NCI-H2029 (cell line): ENCODE measurements at regions not wholly inside any gene's neighbourhood (a gene's known extent, or its start where the extent isn't known, plus 50 kb on each side); places are given as distances from the start of the nearest gene placed in this dataset.

ENCODE experiments used
- DNase-seq: peaks from one replicate; lab custom pipeline; 2025; lab: John Stamatoyannopoulos, UW

GRCh38 chr12:13764748-13765147 lies 216.7 kb downstream of the GRIN2B start:
- no peak for DNase-seq

GRCh38 chr12:13749389-13749788 lies 232.0 kb downstream of the GRIN2B start:
- DNase-seq = no peak

GRCh38 chr12:13745111-13745860 lies 236.1 kb downstream of the GRIN2B start:
- no peak for DNase-seq

GRCh38 chr12:13744561-13744960 lies 236.8 kb downstream of the GRIN2B start:
- no peak for DNase-seq

GRCh38 chr12:13740149-13740545 lies 241.3 kb downstream of the GRIN2B start:
- DNase-seq = no peak

- DNase-seq = no peak
Observed at GRCh38 chr12:13735734-13736133, 245.7 kb downstream of the GRIN2B start.

GRCh38 chr12:13734584-13735152 lies 246.7 kb downstream of the GRIN2B start:
- no peak for DNase-seq

- DNase-seq = no peak
Observed at GRCh38 chr12:13727707-13728195, 253.7 kb downstream of the GRIN2B start.

GRCh38 chr12:13725049-13725448 lies 256.4 kb downstream of the GRIN2B start:
- no peak for DNase-seq

GRCh38 chr12:13724136-13724535 lies 257.3 kb downstream of the GRIN2B start:
- no peak for DNase-seq

GRCh38 chr12:13719986-13720385 lies 261.4 kb downstream of the GRIN2B start:
- DNase-seq = no peak

- no peak for DNase-seq
Observed at GRCh38 chr12:13718271-13718670, 263.1 kb downstream of the GRIN2B start.

GRCh38 chr12:13716119-13716518 lies 265.3 kb downstream of the GRIN2B start:
- DNase-seq = no peak

GRCh38 chr12:13713556-13714410 lies 267.6 kb downstream of the GRIN2B start:
- DNase-seq = no peak

- DNase-seq = no peak
Observed at GRCh38 chr12:13707829-13708228, 273.6 kb downstream of the GRIN2B start.

GRCh38 chr12:13702381-13702780 lies 279.0 kb downstream of the GRIN2B start:
- DNase-seq = no peak

- no peak for DNase-seq
Observed at GRCh38 chr12:13701502-13701901, 279.9 kb downstream of the GRIN2B start.

GRCh38 chr12:13697973-13698372 lies 283.4 kb downstream of the GRIN2B start:
- DNase-seq = no peak

GRCh38 chr12:13695781-13696180 lies 285.6 kb downstream of the GRIN2B start:
- DNase-seq = no peak

GRCh38 chr12:13692332-13692731 lies 289.1 kb downstream of the GRIN2B start:
- no peak for DNase-seq

GRCh38 chr12:13691598-13691997 lies 289.8 kb downstream of the GRIN2B start:
- DNase-seq = no peak

GRCh38 chr12:13687633-13688032 lies 293.8 kb downstream of the GRIN2B start:
- no peak for DNase-seq

- no peak for DNase-seq
Observed at GRCh38 chr12:13686260-13686659, 295.1 kb downstream of the GRIN2B start.
